HepG2 (cell line): ENCODE measurements at regions not wholly inside any gene's neighbourhood (a gene's known extent, or its start where the extent isn't known, plus 50 kb on each side); places are given as distances from the start of the nearest gene placed in this dataset.
"Not testable (repeated sequence)": the region's sequence is repeated elsewhere in the genome, so short reads cannot be mapped to it uniquely, and the experiment has no call there.

Source experiments
- ATAC-seq: fragments of 200-7000 bp; cut with Tn5 transposase; 3 replicates; pipeline ENCODE4 v1.9.1; 2020; ENCODE audit warnings: mild to moderate bottlenecking, moderate library complexity
- BruUV-seq: library from RNA; stranded (reverse); fragments of 400-500 nt; replicated peaks from 2 replicates; lab custom pipeline; 2021; lab: Mats Ljungman, UMichigan
- CTCF ChIA-PET: fragments of 300-600 bp; formaldehyde crosslinking; extraction: SDS; loops from one replicate; lab custom pipeline; 2021; ENCODE audit warnings: low total read pairs, inconsistent platforms, low intra/inter-chr PET ratio; lab: Yijun Ruan, JAX
- POLR2A ChIA-PET: fragments of 350-600 bp; sonication (Branson Sonifier 250); formaldehyde crosslinking; loops from one replicate; lab custom pipeline; 2020; ENCODE audit warnings: antibody characterized with exemption, inconsistent platforms; lab: Yijun Ruan, JAX
- DNase-seq: peaks from one replicate; pipeline ENCODE4 v3.0.0-alpha.2; 2015; ENCODE audit warnings: low spot score
- FAIRE-seq: peaks from 3 replicates; lab custom pipeline; 2011; peaks lifted over from hg19 to GRCh38; lab: Jason Lieb, UNC
- H2AFZ ChIP-seq: one replicate; pipeline ENCODE4 v1.6.1; 2011; ENCODE audit warnings: low read length, inconsistent platforms
- H3K27ac ChIP-seq: fragments of 300-600 bp; 3 replicates; pipeline ENCODE4 v1.8.0; 2011; ENCODE audit warnings: mixed run types, mild to moderate bottlenecking, mixed read lengths, low read length, inconsistent platforms; ENCODE audit not compliant: insufficient read depth; ENCODE audit errors: extremely low read length
- H3K27me3 ChIP-seq, 2 experiments: fragments of 200-600 bp in 1 of 2; 2 replicates in 1 of 2; 3 replicates in 1 of 2; pipeline versions ENCODE4 v1.6.0 to v1.8.0; 2011; ENCODE audit warnings: low read length in 2 of 2, mild to moderate bottlenecking in 2 of 2, moderate library complexity in 2 of 2, inconsistent platforms in 1 of 2; ENCODE audit not compliant: insufficient read depth in 2 of 2, control insufficient read depth in 1 of 2
- H3K36me3 ChIP-seq, 2 experiments: fragments of 200-600 bp in 1 of 2; replicated peaks in 1 of 2; 2 replicates in 1 of 2; 3 replicates in 1 of 2; pipeline versions ENCODE4 v1.5.1 to v1.8.0; 2011; ENCODE audit warnings: low read length in 2 of 2, inconsistent platforms in 1 of 2; ENCODE audit not compliant: insufficient read depth in 2 of 2, control insufficient read depth in 1 of 2
- H3K4me1 ChIP-seq: 2 replicates; pipeline ENCODE4 v1.5.1; 2012; ENCODE audit warnings: low read length, inconsistent platforms; ENCODE audit not compliant: insufficient read depth
- H3K4me2 ChIP-seq: 2 replicates; pipeline ENCODE4 v1.6.0; 2011; ENCODE audit warnings: low read depth, low read length, inconsistent platforms
- H3K4me3 ChIP-seq, 3 experiments: fragments of 200-600 bp in 1 of 3; sonication (generic), shearing (Covaris generic) in 1 of 3; replicated peaks in 1 of 3; 2 replicates each; pipeline ENCODE4 v1.5.1; 2011 to 2016; ENCODE audit warnings: low read length in 3 of 3, inconsistent platforms in 2 of 3, low read depth in 2 of 3, mild to moderate bottlenecking in 2 of 3, control low read depth in 1 of 3, mixed read lengths in 1 of 3; ENCODE audit not compliant: insufficient read depth in 1 of 3
- H3K79me2 ChIP-seq: one replicate; pipeline ENCODE4 v1.6.1; 2011; ENCODE audit warnings: low read length, inconsistent platforms; ENCODE audit not compliant: insufficient read depth
- H3K9ac ChIP-seq: 2 replicates; pipeline ENCODE4 v1.6.0; 2011; ENCODE audit warnings: mild to moderate bottlenecking, low read depth, low read length, inconsistent platforms; ENCODE audit not compliant: insufficient read depth
- H3K9me3 ChIP-seq: 2 replicates; pipeline ENCODE4 v1.5.1; 2012; ENCODE audit warnings: mild to moderate bottlenecking, low read length
- H4K20me1 ChIP-seq: 2 replicates; pipeline ENCODE4 v1.6.0; 2011; ENCODE audit warnings: inconsistent platforms, mild to moderate bottlenecking, low read length, moderate library complexity; ENCODE audit not compliant: insufficient read depth
- DNMT3B ChIP-seq: conservative IDR thresholded peaks from 2 replicates; pipeline ENCODE4 v1.6.1; 2016; ENCODE audit warnings: missing biosample characterization, control low read depth
- KDM5A ChIP-seq: fragments of 200-600 bp; sonication (generic); IDR thresholded peaks from 2 replicates; pipeline ENCODE4 v1.7.0; 2018; ENCODE audit warnings: antibody characterized with exemption, mild to moderate bottlenecking, low read length, borderline replicate concordance
- ZNF563 ChIP-seq: sonication (generic); formaldehyde crosslinking; IDR thresholded peaks from 2 replicates; pipeline ENCODE4 v1.8.0; 2022; ENCODE audit warnings: mild to moderate bottlenecking, moderate library complexity, missing genetic modification reagents
- WGBS: methylation state at CpG from one replicate; pipeline ENCODE4 v1.1.6; 2017; ENCODE audit warnings: low lambda C conversion rate; 5-methylcytosine and 5-hydroxymethylcytosine counted together
- in situ Hi-C: cut with HindIII; loops from 2 replicates; pipeline ENCODE4 v1.10.0; 2017; ENCODE audit warnings: low pct_unique_long_range_greater_than_20kb; ENCODE audit not compliant: extremely low pct_ligation_motif_present
- intact Hi-C: fragments of 100-400 bp; cut with micrococcal nuclease; formaldehyde crosslinking; loops from one replicate; pipeline ENCODE4 v1.10.0; 2022; ENCODE audit not compliant: unreplicated experiment

DNA sequence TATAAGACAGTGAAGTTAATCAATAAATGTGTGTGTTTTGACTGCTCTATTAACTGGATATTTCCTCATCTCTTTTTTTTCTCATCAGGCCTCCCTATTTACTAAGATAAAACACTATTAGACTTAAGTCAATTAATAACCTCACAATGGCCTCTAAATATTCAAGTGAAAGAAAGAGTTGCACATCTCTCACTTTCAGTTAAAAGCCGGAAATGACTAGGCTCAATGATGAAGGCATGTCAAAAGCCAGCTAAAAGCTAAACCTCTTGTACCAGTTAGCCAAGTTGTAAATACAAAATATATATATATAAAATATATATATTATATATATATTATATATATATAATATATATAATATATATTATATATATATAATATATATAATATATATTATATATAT is 127.0 kb upstream of the MEOX2 start:
- FAIRE-seq (no peak), ATAC-seq (no peak), DNase-seq (no peak)
- no peaks in the 10 kb centered on the region for H3K36me3 ChIP-seq
- no peaks in the 10 kb centered on the region for H4K20me1 ChIP-seq
- no peaks in the 10 kb centered on the region for H3K27me3 ChIP-seq
- no peak overlapping the region for H2AFZ ChIP-seq
- H3K9ac ChIP-seq: no peak overlapping the region
- H3K27ac ChIP-seq: no peak overlapping the region
- BruUV-seq: no TSS peak
- H3K4me2 ChIP-seq: no peak overlapping the region
- H3K79me2 ChIP-seq: no peaks in the 10 kb centered on the region
- 42% methylated on average over 1 of the region's 1 CpG for WGBS
- H3K4me3 ChIP-seq: no peak overlapping the region
- H3K4me1 ChIP-seq: no peaks in the 10 kb centered on the region
- POLR2A ChIA-PET: no interaction called here
- CTCF ChIA-PET: no interaction called here
- in situ Hi-C loops: no loop called here
- intact Hi-C loops: no loop called here
- H3K9me3 ChIP-seq: peaks cover 39% of the 10 kb centered on the region
- TF ChIP-seq KDM5A (no peak), DNMT3B (CRISPR knock-in tag) (no peak), ZNF563 (CRISPR knock-in tag) (no peak)

DNA sequence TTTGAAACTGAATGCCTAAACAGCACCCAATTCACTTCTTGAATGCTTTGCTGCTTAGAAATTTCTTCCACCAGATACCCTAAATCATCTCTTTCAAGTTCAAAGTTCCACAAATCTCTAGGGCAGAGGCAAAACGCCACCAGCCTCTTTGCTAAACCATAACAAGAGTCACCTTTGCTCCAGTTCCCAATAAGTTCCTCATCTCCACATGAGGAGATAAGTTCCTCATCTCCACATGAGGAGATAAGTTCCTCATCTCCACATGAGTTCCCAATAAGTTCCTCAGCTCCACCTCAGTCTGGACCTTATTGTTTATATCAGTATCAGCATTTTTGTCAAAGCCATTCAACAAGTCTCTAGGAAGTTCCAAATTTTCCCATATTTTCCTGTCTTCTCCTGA is 123.9 kb upstream of the MEOX2 start:
- H3K36me3 ChIP-seq, H3K79me2 ChIP-seq, BruUV-seq, H4K20me1 ChIP-seq, in situ Hi-C loops, H2AFZ ChIP-seq, H3K4me3 ChIP-seq, POLR2A ChIA-PET, FAIRE-seq, H3K4me2 ChIP-seq, H3K9ac ChIP-seq, H3K4me1 ChIP-seq, DNase-seq, ATAC-seq, intact Hi-C loops, H3K27me3 ChIP-seq, H3K27ac ChIP-seq, CTCF ChIA-PET: not testable (repeated sequence)
- peaks cover 62% of the 10 kb centered on the region for H3K9me3 ChIP-seq
- WGBS: 0% methylated on average over 1 of the region's 1 CpG

DNA sequence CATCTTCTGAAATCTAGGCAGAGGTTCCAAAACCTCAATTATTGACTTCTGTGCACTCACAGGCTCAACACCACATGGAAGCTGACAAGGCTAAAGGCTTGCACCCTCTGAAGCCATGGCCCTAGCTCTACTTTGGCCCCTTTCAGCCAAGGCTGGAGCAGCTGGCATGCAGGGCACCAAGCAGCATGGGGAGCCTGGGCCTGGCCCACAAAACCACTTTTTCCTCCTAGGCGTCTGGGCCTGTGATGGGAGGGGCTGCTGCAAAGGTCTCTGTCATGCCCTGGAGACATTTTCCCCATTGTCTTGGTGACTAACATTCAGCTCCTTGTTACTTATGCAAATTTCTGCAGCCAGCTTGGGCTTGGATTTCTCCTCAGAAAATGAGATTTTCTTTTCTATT is 123.5 kb upstream of the MEOX2 start:
- H3K4me1 ChIP-seq, H3K79me2 ChIP-seq, H3K36me3 ChIP-seq, in situ Hi-C loops, CTCF ChIA-PET, H2AFZ ChIP-seq, H4K20me1 ChIP-seq, POLR2A ChIA-PET, DNase-seq, H3K9ac ChIP-seq, ATAC-seq, H3K27ac ChIP-seq, H3K4me3 ChIP-seq, H3K4me2 ChIP-seq, FAIRE-seq, H3K27me3 ChIP-seq, intact Hi-C loops, BruUV-seq: not testable (repeated sequence)
- WGBS: no CpG with 5 or more reads among the region's 1 CpG
- H3K9me3 ChIP-seq: peaks cover 65% of the 10 kb centered on the region
